HG03066 (cell line): ENCODE measurements at regions not wholly inside any gene's neighbourhood (a gene's known extent, or its start where the extent isn't known, plus 50 kb on each side); places are given as distances from the start of the nearest gene placed in this dataset.
"Not testable (repeated sequence)": the region's sequence is repeated elsewhere in the genome, so short reads cannot be mapped to it uniquely, and the experiment has no call there.

ENCODE experiments used
- ATAC-seq: cut with Tn5 transposase; IDR thresholded peaks from one replicate; pipeline ENCODE4 v1.9.1; 2021; ENCODE audit warnings: low read depth; ENCODE audit not compliant: unreplicated experiment

- ATAC-seq: no peak
These were observed 417.2 kb upstream of the ATP10A start for GRCh38 chr15:26280281-26280680.

DNA sequence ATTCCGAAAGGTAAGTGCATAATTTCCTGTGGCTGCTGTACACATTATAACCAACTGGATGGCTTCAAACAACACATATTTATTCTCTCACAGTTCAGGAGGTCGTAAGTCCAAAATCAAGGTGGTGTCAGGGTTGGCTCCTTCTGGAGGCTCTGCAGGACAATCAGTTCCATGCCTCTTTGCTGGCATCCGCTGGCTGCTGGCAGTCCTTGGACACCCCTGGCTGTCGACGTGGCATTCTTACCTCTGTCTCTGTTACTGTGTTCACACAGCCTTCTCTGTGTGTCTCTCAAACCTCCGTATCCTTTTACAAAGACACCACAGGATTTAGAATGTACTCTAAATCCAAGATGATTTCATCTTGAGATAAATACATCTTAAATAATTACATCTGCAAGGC lies 398.8 kb upstream of the ATP10A start:
- ATAC-seq: no peak

DNA sequence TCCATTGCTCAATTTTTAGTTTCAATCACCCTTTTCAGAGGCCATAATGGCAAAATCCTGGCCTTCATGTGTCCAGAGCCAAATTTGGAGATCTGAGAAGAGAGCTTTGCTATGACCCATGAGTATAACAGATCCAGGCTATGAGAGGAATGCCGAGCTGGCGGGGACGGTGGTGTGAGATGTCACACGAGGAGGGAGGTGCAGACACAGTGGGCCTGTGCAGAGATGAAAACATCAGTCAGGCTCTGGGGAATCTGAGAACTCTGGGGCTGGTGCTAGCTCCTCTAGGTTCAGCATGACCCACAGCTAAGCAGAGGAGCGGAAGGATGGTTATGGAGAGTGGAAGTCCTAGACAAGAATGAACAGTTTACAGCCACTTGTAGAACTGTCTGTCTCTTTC lies 398.3 kb upstream of the ATP10A start:
- ATAC-seq: no peak

DNA sequence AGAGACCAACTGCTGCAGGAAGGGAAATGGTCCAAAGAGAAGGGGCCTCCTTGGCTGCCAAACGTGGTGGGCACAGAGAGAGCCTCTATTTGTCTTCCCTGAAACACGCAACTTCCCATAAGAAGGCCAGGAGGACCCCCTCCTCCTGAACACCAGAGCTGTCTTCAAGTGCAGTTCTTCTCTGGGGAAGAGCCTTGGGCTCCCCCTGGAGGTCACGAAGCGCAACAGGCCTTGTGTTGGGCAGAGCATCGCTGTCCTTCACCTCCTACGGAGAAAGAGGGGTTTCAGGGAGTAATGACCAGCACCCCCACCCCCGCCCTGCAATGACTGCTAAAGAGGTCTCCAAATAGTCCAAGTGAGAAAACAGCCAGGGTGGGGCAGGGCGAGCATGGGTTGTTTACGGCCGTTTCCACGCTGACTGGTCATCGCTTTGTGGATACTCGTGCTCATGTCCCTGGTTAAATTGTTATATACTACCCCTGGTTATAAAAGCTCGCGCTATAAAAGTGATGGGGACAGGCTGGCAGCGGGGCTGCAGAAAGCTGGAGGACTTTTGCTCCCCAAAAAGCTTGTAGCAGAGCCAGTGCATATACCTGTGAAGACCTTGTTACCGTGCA lies 397.5 kb upstream of the ATP10A start:
- ATAC-seq: no peak

DNA sequence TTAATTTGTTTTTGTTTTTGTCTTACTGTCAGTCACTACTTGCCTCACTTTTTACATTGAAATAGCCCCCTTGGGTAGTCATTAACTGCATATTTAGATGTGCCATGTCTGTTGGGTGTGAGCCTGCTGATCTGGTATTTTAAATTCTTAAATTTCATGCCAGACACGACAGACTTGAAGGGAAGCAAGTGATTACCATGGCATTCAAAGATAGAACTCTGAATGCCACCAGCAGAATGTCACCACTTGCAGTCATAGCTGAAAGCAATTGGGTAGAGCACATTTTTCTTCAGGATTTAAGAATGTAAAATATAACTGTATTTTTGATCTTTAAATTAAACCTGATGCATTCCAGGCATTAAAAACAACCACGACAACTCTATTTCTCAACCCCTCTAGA lies 396.5 kb upstream of the ATP10A start:
- ATAC-seq: no peak

GRCh38 chr15:26244782-26245181 lies 381.7 kb upstream of the ATP10A start:
- ATAC-seq: not testable (repeated sequence)

GRCh38 chr15:26243382-26243781 lies 380.3 kb upstream of the ATP10A start:
- ATAC-seq: no peak

- ATAC-seq: no peak
These were observed 379.5 kb upstream of the ATP10A start for GRCh38 chr15:26242565-26243071.

DNA sequence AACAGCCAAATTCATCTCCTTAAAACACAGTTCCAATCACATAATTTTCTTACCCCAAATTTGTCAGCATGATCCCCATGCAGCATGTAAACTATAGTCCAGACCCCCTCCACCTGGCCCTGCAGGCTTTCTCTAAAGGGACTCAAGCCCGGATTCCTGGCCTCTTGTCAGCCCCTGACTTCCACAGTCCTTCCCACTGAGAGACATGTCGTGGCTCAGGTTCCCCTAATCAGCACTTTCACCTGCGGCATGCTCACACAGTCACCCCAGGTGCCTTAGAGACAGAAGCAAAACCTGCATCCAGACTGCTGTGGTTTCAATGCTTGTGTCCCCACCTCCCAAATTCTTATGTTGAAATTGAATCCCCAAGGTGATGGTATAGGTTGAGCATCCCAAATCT lies 372.7 kb upstream of the ATP10A start:
- no peak for ATAC-seq

GRCh38 chr15:26234976-26235767 lies 372.0 kb upstream of the ATP10A start:
- no peak for ATAC-seq

- no peak for ATAC-seq
These were observed 369.6 kb upstream of the ATP10A start for GRCh38 chr15:26232691-26233090.

DNA sequence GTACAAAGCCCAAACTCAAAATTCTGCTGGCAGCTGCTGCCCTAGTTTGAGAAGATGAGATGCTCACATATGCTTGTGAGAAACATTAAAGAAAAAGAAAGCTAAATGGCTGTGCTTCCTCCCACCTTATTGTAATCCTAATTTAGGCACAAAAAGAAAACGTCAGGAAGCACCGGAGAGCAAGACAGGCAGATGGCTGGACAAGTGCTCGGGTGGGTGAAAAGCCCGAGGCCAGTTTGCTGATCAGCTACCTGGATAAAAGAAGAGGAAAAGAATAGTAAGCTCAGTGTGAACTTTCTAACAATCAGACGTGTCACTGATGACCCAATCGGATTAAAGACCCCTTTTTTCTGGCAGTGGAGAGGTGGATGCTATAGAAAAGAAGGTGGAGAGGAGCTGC lies 368.0 kb upstream of the ATP10A start:
- no peak for ATAC-seq

- ATAC-seq: no peak
These were observed 361.1 kb upstream of the ATP10A start for GRCh38 chr15:26224266-26224665.

DNA sequence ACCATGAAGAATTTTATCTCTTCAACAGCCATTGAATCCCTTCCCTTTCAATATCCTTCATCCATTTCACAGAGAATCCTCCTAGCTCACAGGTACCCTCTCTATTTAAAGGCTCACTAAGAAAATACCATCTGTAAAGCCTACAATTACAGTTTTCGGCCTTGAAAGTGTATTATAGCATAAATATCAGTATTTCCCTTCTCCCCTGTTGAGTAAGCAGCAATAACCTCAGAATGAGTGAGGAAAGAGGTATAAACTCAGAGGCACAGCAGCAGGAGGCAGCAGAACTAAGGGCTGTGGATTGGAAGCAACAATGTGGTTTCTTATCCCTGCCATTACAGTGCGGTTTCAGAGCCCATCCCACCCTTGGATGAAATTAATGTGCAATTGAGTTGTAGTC lies 360.6 kb upstream of the ATP10A start:
- no peak for ATAC-seq

DNA sequence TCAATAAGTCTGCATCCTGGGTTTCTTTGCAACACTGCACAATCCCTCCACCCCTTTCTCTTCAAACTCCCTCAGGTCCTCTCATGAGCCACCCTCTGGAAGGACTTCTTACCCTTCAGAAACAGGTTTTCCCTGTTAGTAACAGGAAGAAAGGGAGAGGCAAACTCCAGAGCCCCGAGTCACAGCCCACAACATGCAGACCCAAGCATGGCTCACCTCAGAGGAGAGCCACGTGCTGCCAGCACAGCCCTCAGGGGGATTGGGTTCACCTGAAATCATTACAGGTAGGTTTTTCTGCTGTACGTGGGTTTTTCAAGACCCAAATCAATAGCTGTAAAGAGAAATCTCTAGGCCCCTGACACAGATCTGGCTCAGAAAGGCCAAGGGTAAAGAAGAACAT lies 359.7 kb upstream of the ATP10A start:
- ATAC-seq: no peak

DNA sequence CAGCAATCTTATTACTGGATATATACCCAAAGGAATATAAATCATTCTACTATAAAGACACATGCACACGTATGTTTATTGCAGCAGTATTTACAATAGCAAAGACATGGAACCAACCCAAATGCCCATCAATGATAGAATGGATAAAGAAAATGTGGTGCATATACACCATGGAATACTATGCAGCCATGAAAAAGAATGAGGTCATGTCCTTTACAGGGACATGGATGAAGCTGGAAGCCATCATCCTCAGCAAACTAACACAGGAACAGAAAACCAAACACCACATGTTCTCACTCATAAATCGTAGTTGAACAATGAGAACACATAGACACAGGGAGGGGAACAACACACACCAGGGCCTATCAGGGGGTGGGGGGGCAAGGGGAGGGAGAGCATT lies 353.9 kb upstream of the ATP10A start:
- ATAC-seq: not testable (repeated sequence)

GRCh38 chr15:26214290-26214689 lies 351.2 kb upstream of the ATP10A start:
- ATAC-seq: no peak

- no peak for ATAC-seq
These were observed 350.3 kb upstream of the ATP10A start for GRCh38 chr15:26213427-26213826.

DNA sequence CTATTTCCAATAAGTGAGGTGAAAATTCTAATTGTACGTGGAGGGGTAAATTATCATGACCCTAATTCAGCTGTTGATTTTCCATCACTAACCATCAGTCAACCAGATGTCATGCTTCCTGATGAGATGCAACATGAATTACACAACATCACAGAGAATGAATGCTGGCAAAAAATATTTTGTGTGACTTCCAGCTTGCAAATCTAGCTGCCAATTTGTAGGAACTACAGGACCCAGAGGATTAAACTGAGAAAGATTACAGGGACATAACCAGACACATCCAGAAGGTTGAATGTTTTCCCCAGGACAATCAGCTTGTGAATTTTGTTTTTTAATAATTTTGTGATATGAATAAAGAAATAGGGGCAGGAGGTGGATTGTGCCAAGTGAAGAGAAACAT lies 349.0 kb upstream of the ATP10A start:
- no peak for ATAC-seq

- no peak for ATAC-seq
These were observed 347.9 kb upstream of the ATP10A start for GRCh38 chr15:26210980-26211379.

DNA sequence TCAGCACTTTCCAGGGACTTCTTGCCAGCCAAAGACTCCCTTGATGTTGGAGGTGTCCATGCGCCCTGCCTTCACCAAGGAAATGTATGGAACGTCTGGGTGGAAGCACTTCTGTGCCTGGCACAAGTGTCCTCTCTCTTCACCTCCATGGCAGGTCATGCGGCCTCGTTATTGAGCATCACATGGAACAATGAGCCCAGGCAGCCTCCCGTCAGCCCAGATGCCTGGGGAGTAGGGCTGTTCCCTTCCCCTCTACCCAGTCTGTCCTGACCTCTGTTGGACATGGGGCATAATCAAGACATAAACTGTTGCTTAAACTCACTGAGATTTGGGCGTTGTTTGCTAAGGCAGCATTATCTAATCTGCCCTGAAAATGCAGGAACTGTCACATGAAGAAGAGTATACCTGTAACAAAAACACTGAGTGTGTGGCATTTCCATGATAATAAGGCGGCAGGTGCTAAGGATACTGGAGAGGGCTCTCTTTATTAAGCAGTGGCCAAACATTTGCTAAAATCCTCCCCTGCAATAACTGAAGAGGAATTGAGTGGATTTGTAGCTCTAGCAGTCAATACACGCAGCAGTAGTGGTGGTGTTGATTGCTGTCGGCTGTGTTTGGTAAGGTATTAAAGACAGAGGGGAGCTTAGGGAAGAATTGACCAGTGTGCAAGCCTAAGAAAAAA lies 338.2 kb upstream of the ATP10A start:
- ATAC-seq: no peak

GRCh38 chr15:26200427-26200826 lies 337.3 kb upstream of the ATP10A start:
- no peak for ATAC-seq
